LNCaP clone FGC (cell line): ENCODE measurements at regions not wholly inside any gene's neighbourhood (a gene's known extent, or its start where the extent isn't known, plus 50 kb on each side); places are given as distances from the start of the nearest gene placed in this dataset.

ENCODE experiments used
- DNase-seq: peaks from one replicate; pipeline ENCODE4 v3.0.0-alpha.2; 2011; ENCODE audit warnings: low read depth
- H3K4me3 ChIP-seq: 2 replicates; pipeline ENCODE4 v1.5.1; 2011; ENCODE audit warnings: mild to moderate bottlenecking, low read depth, low read length, control low read depth
- TF ChIP-seq, protein P1 (sequence below): IDR thresholded peaks from 2 replicates; pipeline ENCODE4 v1.5.1; 2012; ENCODE audit warnings: mild to moderate bottlenecking; ENCODE audit not compliant: control insufficient read depth, insufficient read depth; ENCODE audit errors: extremely low read depth

DNA sequence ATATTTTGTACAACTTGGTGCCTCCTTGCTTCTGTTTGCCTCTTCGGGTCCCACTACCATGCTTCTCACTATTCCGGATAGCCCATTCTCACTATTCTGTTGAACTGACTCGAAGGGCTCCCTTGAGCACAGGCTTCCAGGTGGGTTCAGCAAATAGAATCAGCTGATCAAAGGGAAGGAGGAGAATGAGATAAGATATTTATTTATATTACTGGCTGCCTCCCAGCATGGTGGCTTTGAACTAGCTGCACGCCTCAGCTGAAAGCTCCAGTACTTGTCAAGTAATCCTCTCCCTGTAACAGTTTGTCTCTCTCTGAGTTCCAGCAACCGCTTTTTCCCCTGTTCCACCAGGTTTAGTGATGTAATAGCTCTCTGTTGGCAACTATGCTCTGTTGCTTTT lies 187.8 kb upstream of the HNRNPA3 start:
- H3K4me3 ChIP-seq, result no peak overlapping the region
- TF ChIP-seq, protein P1, sequence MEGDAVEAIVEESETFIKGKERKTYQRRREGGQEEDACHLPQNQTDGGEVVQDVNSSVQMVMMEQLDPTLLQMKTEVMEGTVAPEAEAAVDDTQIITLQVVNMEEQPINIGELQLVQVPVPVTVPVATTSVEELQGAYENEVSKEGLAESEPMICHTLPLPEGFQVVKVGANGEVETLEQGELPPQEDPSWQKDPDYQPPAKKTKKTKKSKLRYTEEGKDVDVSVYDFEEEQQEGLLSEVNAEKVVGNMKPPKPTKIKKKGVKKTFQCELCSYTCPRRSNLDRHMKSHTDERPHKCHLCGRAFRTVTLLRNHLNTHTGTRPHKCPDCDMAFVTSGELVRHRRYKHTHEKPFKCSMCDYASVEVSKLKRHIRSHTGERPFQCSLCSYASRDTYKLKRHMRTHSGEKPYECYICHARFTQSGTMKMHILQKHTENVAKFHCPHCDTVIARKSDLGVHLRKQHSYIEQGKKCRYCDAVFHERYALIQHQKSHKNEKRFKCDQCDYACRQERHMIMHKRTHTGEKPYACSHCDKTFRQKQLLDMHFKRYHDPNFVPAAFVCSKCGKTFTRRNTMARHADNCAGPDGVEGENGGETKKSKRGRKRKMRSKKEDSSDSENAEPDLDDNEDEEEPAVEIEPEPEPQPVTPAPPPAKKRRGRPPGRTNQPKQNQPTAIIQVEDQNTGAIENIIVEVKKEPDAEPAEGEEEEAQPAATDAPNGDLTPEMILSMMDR, result no peak
- DNase-seq, result no peak

- H3K4me3 ChIP-seq, result no peak overlapping the region
- no peak for DNase-seq
- TF ChIP-seq, protein P1, result no peak
Observed at GRCh38 chr2:177026253-177026652, 186.3 kb upstream of the HNRNPA3 start.

GRCh38 chr2:177026956-177027355 lies 185.6 kb upstream of the HNRNPA3 start:
- TF ChIP-seq, protein P1, result no peak
- DNase-seq, result no peak

GRCh38 chr2:177028296-177028695 lies 184.3 kb upstream of the HNRNPA3 start:
- DNase-seq, result no peak
- H3K4me3 ChIP-seq, result no peak overlapping the region
- TF ChIP-seq, protein P1, result no peak

More at GRCh38 chr2:177026956-177027355, 185.6 kb upstream of the HNRNPA3 start:
- H3K4me3 ChIP-seq, result no peak overlapping the region

- TF ChIP-seq, protein P1, result no peak
- H3K4me3 ChIP-seq, result no peak overlapping the region
- DNase-seq, result no peak
Observed at GRCh38 chr2:177029075-177029474, 183.5 kb upstream of the HNRNPA3 start.

DNA sequence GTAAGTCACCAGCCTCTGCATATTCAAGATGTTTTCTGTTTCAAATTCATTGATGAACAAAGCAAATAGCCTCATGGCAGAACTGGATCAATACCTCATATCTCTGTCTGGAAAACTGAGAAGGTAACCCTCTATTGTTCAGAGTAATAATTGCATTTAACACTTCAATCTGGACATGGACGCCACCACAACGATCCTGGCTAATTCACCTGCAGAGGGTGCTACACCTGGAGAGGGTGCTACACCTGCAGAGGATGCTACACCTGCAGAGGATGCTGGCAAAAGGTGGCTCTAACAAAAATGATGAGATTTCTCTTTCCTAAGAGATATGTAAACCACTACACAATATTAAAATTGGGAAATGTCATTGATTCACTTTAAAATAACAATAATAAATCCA lies 183.1 kb upstream of the HNRNPA3 start:
- DNase-seq, result no peak
- TF ChIP-seq, protein P1, result peak; percentile 47
- no peak overlapping the region for H3K4me3 ChIP-seq

DNA sequence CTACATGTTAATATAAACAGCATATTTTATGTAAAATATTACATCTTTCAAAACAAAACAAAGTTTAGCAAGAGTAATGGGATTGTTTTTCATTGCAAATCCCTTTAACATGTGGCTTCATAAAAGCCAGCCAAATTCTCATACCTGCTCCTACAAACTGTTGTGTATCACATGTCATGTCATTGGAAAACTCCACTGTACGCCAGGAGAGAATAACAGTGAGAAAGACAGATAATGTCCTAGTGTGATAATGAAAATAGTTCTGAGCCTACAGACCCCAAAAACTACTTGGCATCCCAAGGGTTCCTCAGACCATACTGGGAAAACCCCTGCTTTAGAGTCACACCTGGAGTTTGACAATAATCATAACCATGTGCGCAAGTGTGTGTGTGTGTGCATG lies 182.7 kb upstream of the HNRNPA3 start:
- TF ChIP-seq, protein P1, result no peak

More for the DNA sequence above, 182.7 kb upstream of the HNRNPA3 start:
- no peak for DNase-seq
- no peak overlapping the region for H3K4me3 ChIP-seq
